Spleen (tissue), 7 donors: ENCODE measurements at regions not wholly inside any gene's neighbourhood (a gene's known extent, or its start where the extent isn't known, plus 50 kb on each side); places are given as distances from the start of the nearest gene placed in this dataset.

ENCODE experiments used
- POLR2A ChIP-seq, 3 donors: fragments of 450-650 bp; IDR thresholded peaks; one replicate each; pipeline ENCODE4 v1.5.1; 2017; ENCODE audit warnings: antibody characterized with exemption in 3 of 3, mild to moderate bottlenecking in 1 of 3
- POLR2AphosphoS5 ChIP-seq, 3 donors: sonication (generic); formaldehyde crosslinking; IDR thresholded peaks; one replicate each; pipeline ENCODE4 v1.5.1; 2017; ENCODE audit warnings: antibody characterized with exemption in 3 of 3
- TF ChIP-seq, protein P1 (sequence below), 11 experiments: fragments of 200-600 bp in 7 of 11; fragments of 450-650 bp in 4 of 11; sonication (generic) in 4 of 11; IDR thresholded peaks in 8 of 11; conservative IDR thresholded peaks in 3 of 11; 1 replicate in 7 of 11; 2 replicates in 4 of 11; pipeline versions ENCODE4 v1.4.0 to v1.8.0; 2016 to 2021; ENCODE audit warnings: antibody characterized with exemption in 11 of 11, inconsistent platforms in 4 of 11, mild to moderate bottlenecking in 1 of 11
- donor health status: DM: no; HTN: no; CAD: no; lungs with moderate emphysema.
- donor health status: DM: no; HTN: no; CAD: no.
- donor health status: DM: no; HTN: no; CAD: no.

DNA sequence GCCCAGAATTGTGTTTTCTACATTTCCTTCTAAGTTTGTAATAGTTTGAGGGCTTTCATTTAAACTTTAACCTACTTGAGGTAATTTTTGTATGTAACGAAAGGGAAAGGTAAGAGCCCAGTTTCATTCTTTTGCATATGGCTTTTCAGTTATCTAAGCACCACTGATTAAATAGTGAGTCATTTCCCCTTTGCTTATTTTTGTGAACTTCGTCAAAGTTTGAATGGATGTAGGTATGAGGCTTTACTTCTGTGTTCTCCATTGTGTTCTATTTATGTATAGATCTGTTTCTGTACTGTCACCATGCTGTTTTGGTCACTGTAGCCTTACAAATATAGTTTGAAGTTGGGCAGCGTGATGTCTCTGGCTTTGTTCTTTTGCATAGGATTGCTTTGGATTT, 944.8 kb upstream of the CNTNAP5 start:
- no peak for TF ChIP-seq POLR2A (IDR thresholded peaks at IDR 0.05)
- TF ChIP-seq, protein P1, sequence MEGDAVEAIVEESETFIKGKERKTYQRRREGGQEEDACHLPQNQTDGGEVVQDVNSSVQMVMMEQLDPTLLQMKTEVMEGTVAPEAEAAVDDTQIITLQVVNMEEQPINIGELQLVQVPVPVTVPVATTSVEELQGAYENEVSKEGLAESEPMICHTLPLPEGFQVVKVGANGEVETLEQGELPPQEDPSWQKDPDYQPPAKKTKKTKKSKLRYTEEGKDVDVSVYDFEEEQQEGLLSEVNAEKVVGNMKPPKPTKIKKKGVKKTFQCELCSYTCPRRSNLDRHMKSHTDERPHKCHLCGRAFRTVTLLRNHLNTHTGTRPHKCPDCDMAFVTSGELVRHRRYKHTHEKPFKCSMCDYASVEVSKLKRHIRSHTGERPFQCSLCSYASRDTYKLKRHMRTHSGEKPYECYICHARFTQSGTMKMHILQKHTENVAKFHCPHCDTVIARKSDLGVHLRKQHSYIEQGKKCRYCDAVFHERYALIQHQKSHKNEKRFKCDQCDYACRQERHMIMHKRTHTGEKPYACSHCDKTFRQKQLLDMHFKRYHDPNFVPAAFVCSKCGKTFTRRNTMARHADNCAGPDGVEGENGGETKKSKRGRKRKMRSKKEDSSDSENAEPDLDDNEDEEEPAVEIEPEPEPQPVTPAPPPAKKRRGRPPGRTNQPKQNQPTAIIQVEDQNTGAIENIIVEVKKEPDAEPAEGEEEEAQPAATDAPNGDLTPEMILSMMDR (IDR thresholded peaks at IDR 0.05 in 8 of 11, conservative IDR thresholded peaks at IDR 0.05 in 3 of 11): no peak
- TF ChIP-seq POLR2AphosphoS5 (IDR thresholded peaks at IDR 0.05): no peak
